Activated CD8-positive, alpha-beta T cell treated with anti-CD3 and anti-CD28 coated beads, Interleukin-2, amount 10 ng/mL, durations not matched to agents 7 days and 5 days (primary cell): ENCODE measurements at regions not wholly inside any gene's neighbourhood (a gene's known extent, or its start where the extent isn't known, plus 50 kb on each side); places are given as distances from the start of the nearest gene placed in this dataset.

ENCODE experiments used
- ATAC-seq: fragments of 150-1000 bp; cut with Tn5 transposase; one replicate; pipeline ENCODE4 v1.10.0; 2021; ENCODE audit warnings: moderate library complexity
- CTCF ChIA-PET: fragments of 350-600 bp; sonication (Branson Sonifier 250); formaldehyde crosslinking; loops from one replicate; lab custom pipeline; 2021; ENCODE audit warnings: antibody characterized with exemption; lab: Charles Lee
- POLR2A ChIA-PET: fragments of 350-600 bp; sonication (Branson Sonifier 250); formaldehyde crosslinking; loops from one replicate; lab custom pipeline; 2021; ENCODE audit warnings: antibody characterized with exemption; lab: Charles Lee
- DNase-seq: peaks from one replicate; pipeline ENCODE4 v3.0.0-alpha.2; 2020
- H3K27ac Mint-ChIP-seq: one replicate; pipeline ENCODE4 v1.8.0; 2021; ENCODE audit warnings: mild to moderate bottlenecking, mixed read lengths
- H3K27me3 Mint-ChIP-seq: one replicate; pipeline ENCODE4 v1.8.0; 2021; ENCODE audit warnings: low read depth, mixed read lengths
- H3K36me3 Mint-ChIP-seq: one replicate; pipeline ENCODE4 v1.8.0; 2021; ENCODE audit warnings: low read depth, mixed read lengths
- H3K4me1 Mint-ChIP-seq: one replicate; pipeline ENCODE4 v1.8.0; 2021; ENCODE audit warnings: low read depth, mixed read lengths
- H3K4me3 Mint-ChIP-seq: one replicate; pipeline ENCODE4 v1.8.0; 2021; ENCODE audit warnings: mild to moderate bottlenecking, mixed read lengths
- H3K9me3 Mint-ChIP-seq: one replicate; pipeline ENCODE4 v1.8.0; 2022; ENCODE audit warnings: mixed read lengths; ENCODE audit not compliant: insufficient read depth

DNA sequence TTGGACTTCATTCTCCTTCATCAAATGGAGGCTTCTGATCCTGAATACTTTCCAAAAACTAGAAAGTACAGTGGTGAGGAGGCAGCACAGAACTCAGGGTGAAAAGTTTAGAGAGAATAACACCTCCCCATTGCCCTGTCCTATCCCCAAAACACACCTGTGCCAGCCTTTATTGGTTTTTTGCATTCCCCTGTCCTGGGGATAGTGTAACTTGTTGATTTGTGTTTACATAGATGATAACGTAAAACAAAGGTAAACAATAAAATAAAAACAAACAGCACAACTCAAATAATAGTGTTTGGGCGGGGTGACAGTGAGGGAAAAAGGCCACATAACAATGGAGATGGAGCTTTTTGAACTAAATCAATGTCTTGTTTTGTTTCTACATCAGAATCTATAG, 1917.7 kb downstream of the TP53TG3F start:
- ATAC-seq (no peak), DNase-seq (no peak)
- CTCF ChIA-PET: no interaction called here
- POLR2A ChIA-PET: no interaction called here
- Mint-ChIP-seq H3K4me3 (no peak overlapping the region), H3K27ac (no peak overlapping the region), H3K36me3 (no peaks in the 10 kb centered on the region), H3K9me3 (peaks cover 11% of the 10 kb centered on the region), H3K27me3 (no peaks in the 10 kb centered on the region), H3K4me1 (no peaks in the 10 kb centered on the region)

DNA sequence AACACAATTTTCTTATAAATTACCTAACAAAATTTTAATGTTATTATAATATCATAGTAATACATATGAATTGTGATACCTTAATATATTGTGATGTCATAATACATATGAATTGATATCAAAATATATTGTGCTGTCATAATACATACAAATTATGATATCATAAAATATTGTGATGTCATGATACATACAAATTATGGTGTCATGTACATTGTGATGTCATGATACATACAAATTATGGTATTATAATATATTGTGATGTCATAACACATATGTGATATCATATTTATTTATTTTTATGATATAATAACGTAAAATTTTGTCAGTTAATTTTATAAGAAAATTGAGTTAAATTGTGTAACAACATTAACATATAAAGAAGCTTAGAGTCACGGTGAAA, 1927.2 kb downstream of the TP53TG3F start:
- no peaks in the 10 kb centered on the region for H3K4me1 Mint-ChIP-seq
- CTCF ChIA-PET: no interaction called here
- no peaks in the 10 kb centered on the region for H3K27me3 Mint-ChIP-seq
- ATAC-seq (no peak), DNase-seq (no peak)
- H3K27ac Mint-ChIP-seq: no peak overlapping the region
- no peak overlapping the region for H3K4me3 Mint-ChIP-seq
- H3K36me3 Mint-ChIP-seq: no peaks in the 10 kb centered on the region
- peaks cover 12% of the 10 kb centered on the region for H3K9me3 Mint-ChIP-seq
- POLR2A ChIA-PET: no interaction called here

DNA sequence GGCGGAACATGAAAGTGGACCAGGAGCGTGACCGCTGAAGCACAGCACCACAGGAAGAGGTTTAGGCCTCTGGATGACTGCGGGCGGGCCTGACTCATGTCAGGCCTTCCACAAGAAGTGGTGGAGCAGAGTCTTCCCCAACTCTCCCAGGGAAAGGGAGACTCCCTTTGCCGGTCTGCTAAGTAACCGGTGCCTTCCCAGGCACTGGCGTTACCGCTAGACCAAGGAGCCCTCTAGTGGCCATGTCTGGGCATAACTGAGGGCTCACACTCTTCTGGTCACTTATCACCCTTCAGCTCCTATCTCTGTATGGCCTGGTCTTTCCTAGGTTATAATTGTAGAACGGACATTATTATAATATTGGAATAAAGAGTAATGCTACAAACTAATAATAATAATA, 1931.9 kb downstream of the TP53TG3F start:
- H3K27me3 Mint-ChIP-seq: no peaks in the 10 kb centered on the region
- ATAC-seq: no peak
- H3K27ac Mint-ChIP-seq: no peak overlapping the region
- ChIA-PET CTCF (no interaction called here), POLR2A (no interaction called here)
- no peak overlapping the region for H3K4me3 Mint-ChIP-seq
- H3K36me3 Mint-ChIP-seq: no peaks in the 10 kb centered on the region
- DNase-seq: peak; percentile 30
- H3K9me3 Mint-ChIP-seq: peaks cover 20% of the 10 kb centered on the region
- H3K4me1 Mint-ChIP-seq: no peaks in the 10 kb centered on the region

DNA sequence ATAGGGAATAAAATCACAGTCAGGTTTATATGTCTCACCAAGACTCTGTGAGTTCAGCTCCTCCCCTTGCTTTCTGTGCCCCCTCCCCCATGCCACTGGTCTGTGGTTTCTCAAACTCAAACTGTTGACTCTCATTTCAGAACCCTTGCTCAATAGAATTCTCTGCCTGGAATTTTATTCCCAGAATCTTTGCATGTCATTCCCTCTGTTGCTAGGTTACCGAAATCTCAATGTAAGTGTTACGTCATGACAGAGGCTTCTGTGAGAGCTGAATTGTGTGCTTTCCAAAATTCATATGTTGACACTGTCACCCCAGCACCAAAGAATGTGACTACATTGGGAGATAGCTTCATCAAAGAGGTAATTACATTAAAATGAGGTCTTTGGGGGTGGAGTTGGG, 1938.8 kb downstream of the TP53TG3F start:
- no peak for DNase-seq
- Mint-ChIP-seq H3K9me3 (peaks cover 19% of the 10 kb centered on the region), H3K4me1 (no peaks in the 10 kb centered on the region), H3K4me3 (no peak overlapping the region), H3K27me3 (no peaks in the 10 kb centered on the region), H3K36me3 (no peaks in the 10 kb centered on the region), H3K27ac (no peak overlapping the region)
- ChIA-PET CTCF (no interaction called here), POLR2A (no interaction called here)
- no peak for ATAC-seq

DNA sequence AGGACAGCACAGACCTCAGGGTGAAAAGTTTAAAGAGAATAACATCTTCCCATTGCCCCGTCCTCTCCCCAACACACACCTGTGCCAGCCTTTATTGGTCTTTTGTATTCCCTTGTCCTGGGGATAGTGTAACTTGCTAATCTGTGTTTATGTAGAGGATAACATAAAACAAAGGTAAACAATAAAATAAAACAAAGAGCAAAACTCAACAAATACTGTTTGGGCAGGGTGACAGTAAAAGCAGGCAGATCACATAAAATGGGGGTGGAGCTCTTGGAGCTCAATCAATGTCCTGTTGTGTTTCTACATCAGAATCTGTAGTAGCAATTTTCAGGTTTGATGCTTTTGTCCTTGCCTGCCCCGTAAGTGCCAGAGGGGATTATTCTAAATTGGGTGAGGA, 1939.7 kb downstream of the TP53TG3F start:
- ChIA-PET CTCF (no interaction called here), POLR2A (no interaction called here)
- no peak overlapping the region for H3K4me3 Mint-ChIP-seq
- H3K4me1 Mint-ChIP-seq: no peaks in the 10 kb centered on the region
- H3K36me3 Mint-ChIP-seq: no peaks in the 10 kb centered on the region
- DNase-seq (no peak), ATAC-seq (no peak)
- no peaks in the 10 kb centered on the region for H3K27me3 Mint-ChIP-seq
- H3K9me3 Mint-ChIP-seq: peaks cover 18% of the 10 kb centered on the region
- no peak overlapping the region for H3K27ac Mint-ChIP-seq

DNA sequence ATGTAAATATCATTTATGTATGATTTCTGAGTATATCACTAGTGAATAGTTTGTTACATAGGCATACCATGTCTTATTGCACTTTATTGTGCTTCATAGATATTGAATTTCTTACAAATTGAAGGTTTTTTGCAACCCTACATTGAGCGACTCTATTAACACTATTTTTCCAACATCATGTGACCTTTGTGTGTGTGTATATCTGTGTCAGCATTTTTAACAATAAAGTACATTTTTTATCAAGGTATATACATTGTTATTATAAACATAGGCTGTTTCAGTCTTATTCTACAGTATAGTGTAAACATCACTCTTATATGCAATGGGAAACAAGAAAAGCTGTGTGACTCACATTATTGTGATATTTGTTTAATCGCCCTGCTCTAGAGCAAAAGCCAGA, 1944.9 kb downstream of the TP53TG3F start:
- no peak for ATAC-seq
- no peak for DNase-seq
- Mint-ChIP-seq H3K4me3 (no peak overlapping the region), H3K27ac (no peak overlapping the region), H3K27me3 (no peaks in the 10 kb centered on the region), H3K4me1 (no peaks in the 10 kb centered on the region), H3K36me3 (no peaks in the 10 kb centered on the region), H3K9me3 (peaks cover 29% of the 10 kb centered on the region)
- POLR2A ChIA-PET: no interaction called here
- CTCF ChIA-PET: no interaction called here

DNA sequence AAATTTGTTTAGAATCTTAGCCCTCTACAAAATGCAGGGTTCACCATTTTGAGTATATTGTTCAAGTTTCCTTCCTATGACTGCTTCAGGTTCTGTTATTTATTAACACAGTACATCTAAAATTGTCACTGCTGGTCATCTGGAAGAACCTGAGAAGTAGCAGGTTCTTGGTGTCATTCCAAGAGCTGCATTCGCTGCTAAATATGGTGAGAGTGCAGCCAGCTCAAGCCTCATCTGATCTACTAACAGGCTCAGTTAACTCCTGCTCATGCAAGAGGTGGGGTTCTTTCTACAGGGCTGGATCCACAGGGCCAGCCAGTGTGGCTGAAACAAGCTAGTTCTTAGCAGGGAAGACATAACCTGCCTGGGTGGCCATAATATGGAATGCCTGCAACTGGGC, 1946.1 kb downstream of the TP53TG3F start:
- CTCF ChIA-PET: no interaction called here
- no peak for DNase-seq

DNA sequence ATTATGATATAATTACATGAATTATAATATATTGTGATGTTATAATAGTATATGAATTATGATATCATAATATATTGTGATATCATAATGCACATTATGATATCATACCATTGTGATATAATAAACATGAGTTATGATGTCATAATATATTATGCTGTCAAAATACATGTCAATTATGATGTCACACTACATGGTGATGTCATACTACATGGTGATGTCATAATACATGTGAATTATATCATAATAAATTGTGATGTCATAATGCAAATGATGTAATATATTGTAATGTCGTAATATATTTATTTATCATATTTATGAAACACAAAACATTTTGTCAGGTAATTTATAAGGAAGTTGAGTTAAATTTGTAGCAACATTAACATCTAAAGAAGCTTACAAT, 1950.1 kb downstream of the TP53TG3F start:
- no peaks in the 10 kb centered on the region for H3K36me3 Mint-ChIP-seq
- ChIA-PET POLR2A (no interaction called here), CTCF (no interaction called here)
- H3K9me3 Mint-ChIP-seq: peaks cover 23% of the 10 kb centered on the region
- H3K27me3 Mint-ChIP-seq: no peaks in the 10 kb centered on the region
- H3K27ac Mint-ChIP-seq: no peak overlapping the region
- no peak for ATAC-seq
- H3K4me1 Mint-ChIP-seq: no peaks in the 10 kb centered on the region
- no peak overlapping the region for H3K4me3 Mint-ChIP-seq
- DNase-seq: no peak

More for the DNA sequence above, 1946.1 kb downstream of the TP53TG3F start:
- H3K27me3 Mint-ChIP-seq: no peaks in the 10 kb centered on the region
- no peaks in the 10 kb centered on the region for H3K4me1 Mint-ChIP-seq
- H3K27ac Mint-ChIP-seq: no peak overlapping the region
- no peak overlapping the region for H3K4me3 Mint-ChIP-seq
- POLR2A ChIA-PET: no interaction called here
- H3K36me3 Mint-ChIP-seq: no peaks in the 10 kb centered on the region
- no peak for ATAC-seq
- peaks cover 29% of the 10 kb centered on the region for H3K9me3 Mint-ChIP-seq

DNA sequence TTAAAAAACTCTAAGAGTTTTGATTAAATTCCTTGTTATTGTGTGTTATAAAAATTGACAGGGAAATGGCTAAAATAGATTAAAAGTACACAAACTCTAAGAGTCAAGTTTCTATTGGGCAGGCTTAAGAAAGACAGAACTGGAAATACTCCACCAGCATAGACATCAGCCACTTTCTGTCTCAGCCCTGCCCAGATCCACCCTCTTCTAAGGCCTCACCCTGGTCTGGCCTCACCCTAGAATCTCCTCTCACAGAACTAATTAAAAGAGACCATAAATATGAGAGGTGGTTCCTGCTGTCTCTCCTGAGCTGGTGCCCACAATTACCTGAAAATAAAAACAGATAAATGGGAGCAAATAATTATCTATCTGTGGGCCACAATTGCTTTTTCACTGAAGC, 1951.0 kb downstream of the TP53TG3F start:
- no peak overlapping the region for H3K27ac Mint-ChIP-seq
- CTCF ChIA-PET: no interaction called here
- H3K4me3 Mint-ChIP-seq: no peak overlapping the region
- DNase-seq (no peak), ATAC-seq (no peak)
- H3K4me1 Mint-ChIP-seq: no peaks in the 10 kb centered on the region
- peaks cover 26% of the 10 kb centered on the region for H3K9me3 Mint-ChIP-seq
- H3K36me3 Mint-ChIP-seq: no peaks in the 10 kb centered on the region
- H3K27me3 Mint-ChIP-seq: no peaks in the 10 kb centered on the region
- POLR2A ChIA-PET: no interaction called here

DNA sequence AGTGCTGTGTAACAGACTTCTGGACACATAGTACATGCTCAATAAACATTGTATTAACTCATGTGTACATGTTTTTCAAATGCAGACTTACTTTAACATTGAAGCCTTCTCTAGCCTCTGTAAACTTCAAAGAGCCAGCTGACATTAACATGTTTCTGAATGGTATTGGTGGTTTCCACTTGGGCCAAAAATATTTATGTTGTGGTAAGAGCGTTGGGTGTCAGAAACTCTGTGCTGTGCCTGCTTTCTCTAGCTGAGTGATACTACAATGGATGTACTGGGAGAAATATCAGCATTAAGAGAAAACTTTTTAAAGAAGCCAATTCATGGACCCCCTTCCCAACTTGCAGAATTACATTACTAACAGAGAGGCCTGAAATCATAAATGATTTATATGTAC, 1951.7 kb downstream of the TP53TG3F start:
- peaks cover 24% of the 10 kb centered on the region for H3K9me3 Mint-ChIP-seq
- no peak overlapping the region for H3K4me3 Mint-ChIP-seq
- ChIA-PET CTCF (no interaction called here), POLR2A (no interaction called here)
- no peak overlapping the region for H3K27ac Mint-ChIP-seq
- H3K27me3 Mint-ChIP-seq: no peaks in the 10 kb centered on the region
- no peaks in the 10 kb centered on the region for H3K4me1 Mint-ChIP-seq
- ATAC-seq (no peak), DNase-seq (no peak)
- H3K36me3 Mint-ChIP-seq: no peaks in the 10 kb centered on the region

DNA sequence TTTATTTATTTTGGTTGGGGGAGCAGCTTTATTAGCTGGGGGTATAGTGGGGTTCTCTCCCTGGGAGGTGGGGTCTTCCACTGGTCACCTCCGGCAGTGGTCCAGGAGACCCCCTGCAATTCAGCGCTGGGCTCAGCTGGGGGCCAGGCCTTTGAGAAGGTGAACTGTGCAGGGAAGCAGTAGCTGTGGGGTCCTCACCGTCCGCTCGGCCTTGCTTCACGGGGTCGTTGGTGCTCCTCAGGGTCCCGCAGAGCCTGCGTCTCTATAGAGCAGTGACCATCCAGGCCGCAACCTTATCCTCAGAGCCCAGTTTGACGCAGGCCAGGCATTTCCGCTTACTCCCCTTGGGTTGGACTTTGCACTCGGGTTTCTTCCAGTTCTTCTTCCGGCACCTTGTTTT, 1954.7 kb downstream of the TP53TG3F start:
- ChIA-PET POLR2A (no interaction called here), CTCF (no interaction called here)
- Mint-ChIP-seq H3K4me1 (no peaks in the 10 kb centered on the region), H3K36me3 (no peaks in the 10 kb centered on the region), H3K27me3 (no peaks in the 10 kb centered on the region), H3K4me3 (no peak overlapping the region), H3K27ac (no peak overlapping the region), H3K9me3 (peaks cover 16% of the 10 kb centered on the region)
- ATAC-seq (no peak), DNase-seq (no peak)

DNA sequence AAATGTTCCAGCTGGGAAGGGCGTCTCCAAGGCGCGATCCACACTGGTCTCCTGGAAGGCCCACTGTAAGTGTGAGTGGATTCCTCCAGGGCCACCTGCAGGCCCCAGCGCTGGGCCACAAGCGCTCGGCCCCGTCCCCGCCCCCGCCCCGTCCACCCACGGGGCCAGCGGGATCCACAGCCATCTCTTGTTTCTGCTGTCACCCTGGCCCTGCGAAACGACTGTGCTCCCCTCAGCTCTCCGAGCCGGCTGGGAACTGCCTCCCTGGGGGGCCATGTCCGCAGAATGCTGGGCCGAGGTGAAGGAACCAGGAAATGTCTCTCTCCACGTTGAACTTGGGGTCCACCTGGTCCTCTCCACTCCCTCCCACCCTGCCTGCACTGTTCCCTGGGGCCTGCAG, 1955.2 kb downstream of the TP53TG3F start:
- POLR2A ChIA-PET: no interaction called here
- Mint-ChIP-seq H3K27me3 (no peaks in the 10 kb centered on the region), H3K4me3 (no peak overlapping the region), H3K27ac (no peak overlapping the region), H3K9me3 (peaks cover 20% of the 10 kb centered on the region), H3K36me3 (no peaks in the 10 kb centered on the region), H3K4me1 (no peaks in the 10 kb centered on the region)
- no peak for DNase-seq
- CTCF ChIA-PET: no interaction called here
- ATAC-seq: no peak

DNA sequence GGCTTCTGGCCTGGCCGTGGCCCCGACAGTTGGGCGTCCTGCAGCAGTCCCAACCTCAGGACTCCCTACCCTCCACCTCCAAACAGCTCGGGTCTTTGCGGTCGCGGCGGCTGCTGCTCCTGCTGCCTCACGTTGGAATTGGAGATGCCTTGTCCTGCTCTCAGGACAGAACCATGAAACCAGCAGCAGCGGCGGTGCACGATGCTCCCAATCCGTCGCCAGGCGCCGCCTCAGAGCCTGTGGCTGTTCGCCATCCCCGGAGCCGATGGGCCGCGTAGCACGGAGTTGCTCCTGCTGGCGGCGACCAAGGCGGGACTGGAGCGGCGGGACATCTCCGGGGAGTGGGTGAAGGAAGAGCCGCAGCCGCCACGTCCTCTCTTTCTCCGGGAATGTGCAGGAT, 1965.9 kb downstream of the TP53TG3F start:
- Mint-ChIP-seq H3K4me1 (no peaks in the 10 kb centered on the region), H3K4me3 (no peak overlapping the region), H3K27me3 (no peaks in the 10 kb centered on the region), H3K9me3 (peaks cover 42% of the 10 kb centered on the region), H3K27ac (no peak overlapping the region), H3K36me3 (no peaks in the 10 kb centered on the region)
- no peak for ATAC-seq
- POLR2A ChIA-PET: no interaction called here
- CTCF ChIA-PET: no interaction called here
- no peak for DNase-seq
